ENCODE measurements at regions not wholly inside any gene's neighbourhood (a gene's known extent, or its start where the extent isn't known, plus 50 kb on each side); places are given as distances from the start of the nearest gene placed in this dataset.
"Not testable (repeated sequence)": the region's sequence is repeated elsewhere in the genome, so short reads cannot be mapped to it uniquely, and the experiment has no call there.

GRCh38 chr22:22362311-22362710 is 117.7 kb downstream of the VPREB1 start:
- H3K4me3 Mint-ChIP-seq (ENCODE audit: low read depth, unreplicated experiment), result no peak overlapping the region
- CTCF ChIA-PET, result no interaction called here

GRCh38 chr22:22362936-22363335 is 118.3 kb downstream of the VPREB1 start:
- Mint-ChIP-seq H3K4me3 (ENCODE audit: low read depth, unreplicated experiment) (no peak overlapping the region), H3K4me1 (ENCODE audit: low read depth, unreplicated experiment) (no peaks in the 10 kb centered on the region), H3K36me3 (ENCODE audit: insufficient read depth, unreplicated experiment) (no peaks in the 10 kb centered on the region), H3K27ac (ENCODE audit: unreplicated experiment) (no peak overlapping the region), H3K9me3 (ENCODE audit: low read depth, unreplicated experiment) (peaks cover 2% of the 10 kb centered on the region), H3K27me3 (ENCODE audit: unreplicated experiment) (peaks cover 100% of the 10 kb centered on the region)
- TF ChIP-seq CTCF (IDR thresholded peaks at IDR 0.05; ENCODE audit: unreplicated experiment), result no peak
- intact Hi-C loops (cut with micrococcal nuclease; ENCODE audit: unreplicated experiment), result no loop called here
- BruUV-seq (replicated peaks), result no TSS peak
- CTCF ChIA-PET, result no interaction called here
- DNase-seq, result no peak

More at GRCh38 chr22:22362311-22362710, 117.7 kb downstream of the VPREB1 start:
- H3K27ac Mint-ChIP-seq (ENCODE audit: unreplicated experiment), result no peak overlapping the region
- intact Hi-C loops (cut with micrococcal nuclease; ENCODE audit: unreplicated experiment), result no loop called here
- TF ChIP-seq CTCF (IDR thresholded peaks at IDR 0.05; ENCODE audit: unreplicated experiment), result no peak
- BruUV-seq (replicated peaks), result no TSS peak
- peaks cover 100% of the 10 kb centered on the region for H3K27me3 Mint-ChIP-seq (ENCODE audit: unreplicated experiment)
- DNase-seq, result no peak
- peaks cover 2% of the 10 kb centered on the region for H3K9me3 Mint-ChIP-seq (ENCODE audit: low read depth, unreplicated experiment)
- no peaks in the 10 kb centered on the region for H3K36me3 Mint-ChIP-seq (ENCODE audit: insufficient read depth, unreplicated experiment)
- H3K4me1 Mint-ChIP-seq (ENCODE audit: low read depth, unreplicated experiment), result peaks cover 1% of the 10 kb centered on the region

GRCh38 chr22:22364207-22364606 is 119.6 kb downstream of the VPREB1 start:
- intact Hi-C loops (cut with micrococcal nuclease; ENCODE audit: unreplicated experiment), result no loop called here
- Mint-ChIP-seq H3K27ac (ENCODE audit: unreplicated experiment) (no peak overlapping the region), H3K4me1 (ENCODE audit: low read depth, unreplicated experiment) (no peaks in the 10 kb centered on the region), H3K27me3 (ENCODE audit: unreplicated experiment) (peaks cover 99% of the 10 kb centered on the region), H3K9me3 (ENCODE audit: low read depth, unreplicated experiment) (peaks cover 2% of the 10 kb centered on the region), H3K4me3 (ENCODE audit: low read depth, unreplicated experiment) (no peak overlapping the region), H3K36me3 (ENCODE audit: insufficient read depth, unreplicated experiment) (no peaks in the 10 kb centered on the region)
- BruUV-seq (replicated peaks), result no TSS peak
- TF ChIP-seq CTCF (IDR thresholded peaks at IDR 0.05; ENCODE audit: unreplicated experiment), result no peak
- no peak for DNase-seq
- CTCF ChIA-PET, result no interaction called here

- Mint-ChIP-seq H3K27me3 (ENCODE audit: unreplicated experiment) (peaks cover 99% of the 10 kb centered on the region), H3K27ac (ENCODE audit: unreplicated experiment) (no peak overlapping the region), H3K9me3 (ENCODE audit: low read depth, unreplicated experiment) (peaks cover 2% of the 10 kb centered on the region), H3K4me3 (ENCODE audit: low read depth, unreplicated experiment) (no peak overlapping the region), H3K4me1 (ENCODE audit: low read depth, unreplicated experiment) (no peaks in the 10 kb centered on the region), H3K36me3 (ENCODE audit: insufficient read depth, unreplicated experiment) (no peaks in the 10 kb centered on the region)
- CTCF ChIA-PET, result no interaction called here
- TF ChIP-seq CTCF (IDR thresholded peaks at IDR 0.05; ENCODE audit: unreplicated experiment), result no peak
- DNase-seq, result no peak
- intact Hi-C loops (cut with micrococcal nuclease; ENCODE audit: unreplicated experiment), result no loop called here
- no TSS peak for BruUV-seq (replicated peaks)
Observed at GRCh38 chr22:22366537-22366936, 122.0 kb downstream of the VPREB1 start.

GRCh38 chr22:22368516-22368915 is 123.9 kb downstream of the VPREB1 start:
- peaks cover 2% of the 10 kb centered on the region for H3K9me3 Mint-ChIP-seq (ENCODE audit: low read depth, unreplicated experiment)
- H3K36me3 Mint-ChIP-seq (ENCODE audit: insufficient read depth, unreplicated experiment), result no peaks in the 10 kb centered on the region
- no peak for DNase-seq
- H3K27ac Mint-ChIP-seq (ENCODE audit: unreplicated experiment), result no peak overlapping the region
- CTCF ChIA-PET, result no interaction called here
- H3K4me3 Mint-ChIP-seq (ENCODE audit: low read depth, unreplicated experiment), result no peak overlapping the region
- H3K27me3 Mint-ChIP-seq (ENCODE audit: unreplicated experiment), result peaks cover 99% of the 10 kb centered on the region
- no peaks in the 10 kb centered on the region for H3K4me1 Mint-ChIP-seq (ENCODE audit: low read depth, unreplicated experiment)
- intact Hi-C loops (cut with micrococcal nuclease; ENCODE audit: unreplicated experiment), result no loop called here
- BruUV-seq (replicated peaks), result no TSS peak
- TF ChIP-seq CTCF (IDR thresholded peaks at IDR 0.05; ENCODE audit: unreplicated experiment), result no peak

GRCh38 chr22:22369219-22369963 is 124.8 kb downstream of the VPREB1 start:
- intact Hi-C loops (cut with micrococcal nuclease; ENCODE audit: unreplicated experiment); H3K4me1 Mint-ChIP-seq (ENCODE audit: low read depth, unreplicated experiment); BruUV-seq (replicated peaks); CTCF ChIA-PET; H3K9me3 Mint-ChIP-seq (ENCODE audit: low read depth, unreplicated experiment); H3K4me3 Mint-ChIP-seq (ENCODE audit: low read depth, unreplicated experiment); H3K36me3 Mint-ChIP-seq (ENCODE audit: insufficient read depth, unreplicated experiment); DNase-seq; H3K27ac Mint-ChIP-seq (ENCODE audit: unreplicated experiment): not testable (repeated sequence)
- H3K27me3 Mint-ChIP-seq (ENCODE audit: unreplicated experiment), result peaks cover 99% of the 10 kb centered on the region
